CD4-positive, alpha-beta T cell (primary cell): ENCODE measurements at regions not wholly inside any gene's neighbourhood (a gene's known extent, or its start where the extent isn't known, plus 50 kb on each side); places are given as distances from the start of the nearest gene placed in this dataset.
"Not testable (repeated sequence)": the region's sequence is repeated elsewhere in the genome, so short reads cannot be mapped to it uniquely, and the experiment has no call there.

Experiments used
- ATAC-seq: fragments of 200-7000 bp; cut with Tn5 transposase; one replicate; pipeline ENCODE4 v1.10.0; 2022; ENCODE audit warnings: mild to moderate bottlenecking; ENCODE audit not compliant: poor library complexity
- CTCF ChIA-PET: fragments of 350-600 bp; sonication (Branson Sonifier 250); formaldehyde crosslinking; loops from one replicate; lab custom pipeline; 2021; ENCODE audit warnings: antibody characterized with exemption, inconsistent platforms; lab: Charles Lee
- POLR2A ChIA-PET: fragments of 350-600 bp; sonication (Branson Sonifier 250); formaldehyde crosslinking; loops from one replicate; lab custom pipeline; 2021; ENCODE audit warnings: antibody characterized with exemption, inconsistent platforms; lab: Charles Lee
- DNase-seq, 14 experiments: peaks; one replicate each; pipeline ENCODE4 v3.0.0-alpha.2; 2013 to 2020; ENCODE audit warnings: mixed read lengths in 2 of 14
- H3K27ac ChIP-seq, 2 donors: one replicate each; pipeline versions ENCODE4 v1.5.1 to v1.7.0; 2013; ENCODE audit warnings: low read length in 2 of 2, low read depth in 1 of 2, mild to moderate bottlenecking in 1 of 2
- H3K27me3 ChIP-seq, 2 experiments: 1 replicate in 1 of 2; 2 replicates in 1 of 2; pipeline versions ENCODE4 v1.6.1 to v1.7.0; 2013; ENCODE audit warnings: low read length in 2 of 2, control low read depth in 1 of 2, mild to moderate bottlenecking in 1 of 2, moderate library complexity in 1 of 2; ENCODE audit not compliant: insufficient read depth in 2 of 2, control insufficient read depth in 1 of 2
- H3K36me3 ChIP-seq: one replicate; pipeline ENCODE4 v1.6.1; 2013; ENCODE audit warnings: low read length, control low read depth; ENCODE audit not compliant: insufficient read depth
- H3K4me1 ChIP-seq: one replicate; pipeline ENCODE4 v1.6.1; 2013; ENCODE audit warnings: low read length, control low read depth; ENCODE audit not compliant: insufficient read depth
- H3K4me3 ChIP-seq: one replicate; pipeline ENCODE4 v1.5.1; 2013; ENCODE audit warnings: mild to moderate bottlenecking, low read length, moderate library complexity
- H3K9me3 ChIP-seq, 2 experiments: 1 replicate in 1 of 2; 2 replicates in 1 of 2; pipeline versions ENCODE4 v1.6.1 to v1.7.0; 2013; ENCODE audit warnings: low read length in 2 of 2, mild to moderate bottlenecking in 2 of 2, control low read depth in 1 of 2, moderate library complexity in 1 of 2; ENCODE audit not compliant: control insufficient read depth in 1 of 2, insufficient read depth in 1 of 2
- H3K27ac Mint-ChIP-seq: one replicate; pipeline ENCODE4 v1.8.0; 2020; ENCODE audit warnings: mixed read lengths
- H3K27me3 Mint-ChIP-seq: one replicate; pipeline ENCODE4 v1.8.0; 2021; ENCODE audit warnings: mixed read lengths
- H3K36me3 Mint-ChIP-seq: one replicate; pipeline ENCODE4 v1.8.0; 2021; ENCODE audit warnings: low read depth, mixed read lengths
- H3K4me1 Mint-ChIP-seq: one replicate; pipeline ENCODE4 v1.8.0; 2021; ENCODE audit warnings: low read depth, mixed read lengths
- H3K4me3 Mint-ChIP-seq: one replicate; pipeline ENCODE4 v1.8.0; 2020; ENCODE audit warnings: mild to moderate bottlenecking, mixed read lengths
- H3K9me3 Mint-ChIP-seq: one replicate; pipeline ENCODE4 v1.8.0; 2020; ENCODE audit warnings: mixed read lengths
- CTCF ChIP-seq: fragments of 200-600 bp; IDR thresholded peaks from one replicate; pipeline ENCODE4 v1.8.0; 2022; ENCODE audit warnings: antibody characterized with exemption, mild to moderate bottlenecking
- intact Hi-C, 2 experiments: fragments of 100-400 bp; cut with DNase I in 1 of 2; cut with micrococcal nuclease in 1 of 2; formaldehyde crosslinking; loops; one replicate each; pipeline versions ENCODE4 v1.15.1 to v1.9.0; 2023 to 2025; cut with DNase I, micrococcal nuclease

- H3K4me1 ChIP-seq = no peaks in the 10 kb centered on the region
- ATAC-seq = no peak
- H3K4me1 Mint-ChIP-seq = no peaks in the 10 kb centered on the region
- no peaks in the 10 kb centered on the region for H3K9me3 ChIP-seq
- peaks cover 19% of the 10 kb centered on the region for H3K27me3 Mint-ChIP-seq
- no peaks in the 10 kb centered on the region for H3K27me3 ChIP-seq
- CTCF ChIA-PET = no interaction called here
- no peak for TF ChIP-seq CTCF
- no peak overlapping the region for H3K4me3 Mint-ChIP-seq
- intact Hi-C loops = no loop called here
- POLR2A ChIA-PET = no interaction called here
- no peak overlapping the region for H3K4me3 ChIP-seq
- no peak overlapping the region for H3K27ac ChIP-seq
- DNase-seq = no peak
- H3K36me3 ChIP-seq = no peaks in the 10 kb centered on the region
- no peak overlapping the region for H3K27ac Mint-ChIP-seq
- no peaks in the 10 kb centered on the region for H3K36me3 Mint-ChIP-seq
- H3K9me3 Mint-ChIP-seq = no peaks in the 10 kb centered on the region
These were observed 168.3 kb downstream of the NEDD1 start for GRCh38 chr12:97075161-97075933.

- CTCF ChIA-PET = no interaction called here
These were observed 169.0 kb downstream of the NEDD1 start for GRCh38 chr12:97075934-97076630.

GRCh38 chr12:97076912-97077311 lies 169.9 kb downstream of the NEDD1 start:
- intact Hi-C loops, H3K9me3 ChIP-seq, H3K27ac ChIP-seq, H3K9me3 Mint-ChIP-seq, POLR2A ChIA-PET, H3K4me3 Mint-ChIP-seq, H3K27ac Mint-ChIP-seq, H3K27me3 ChIP-seq, H3K36me3 Mint-ChIP-seq, CTCF ChIA-PET, DNase-seq, H3K4me1 Mint-ChIP-seq, ATAC-seq, H3K4me1 ChIP-seq, H3K36me3 ChIP-seq, H3K4me3 ChIP-seq: not testable (repeated sequence)
- H3K27me3 Mint-ChIP-seq = peaks cover 25% of the 10 kb centered on the region

More at GRCh38 chr12:97075934-97076630, 169.0 kb downstream of the NEDD1 start:
- POLR2A ChIA-PET = no interaction called here
- ATAC-seq (no peak), DNase-seq (no peak)
- no peak for TF ChIP-seq CTCF
- no peaks in the 10 kb centered on the region for H3K4me1 Mint-ChIP-seq
- intact Hi-C loops = no loop called here
- Histone ChIP-seq H3K36me3 (no peaks in the 10 kb centered on the region), H3K27ac (no peak overlapping the region), H3K4me3 (no peak overlapping the region), H3K4me1 (no peaks in the 10 kb centered on the region), H3K9me3 (no peaks in the 10 kb centered on the region), H3K27me3 (no peaks in the 10 kb centered on the region)
- H3K27me3 Mint-ChIP-seq = peaks cover 25% of the 10 kb centered on the region
- no peaks in the 10 kb centered on the region for H3K9me3 Mint-ChIP-seq
- H3K4me3 Mint-ChIP-seq = no peak overlapping the region
- H3K36me3 Mint-ChIP-seq = no peaks in the 10 kb centered on the region
- no peak overlapping the region for H3K27ac Mint-ChIP-seq
